Activated T-helper 17 cell treated with anti-CD3 and anti-CD28 coated beads, Interleukin-2, amount 50 U/mL, for 72 hours (primary cell): ENCODE measurements at regions not wholly inside any gene's neighbourhood (a gene's known extent, or its start where the extent isn't known, plus 50 kb on each side); places are given as distances from the start of the nearest gene placed in this dataset.
A peak's percentile ranks its signal among the peaks of the same experiment; 100 is the strongest.
"Not testable (repeated sequence)": the region's sequence is repeated elsewhere in the genome, so short reads cannot be mapped to it uniquely, and the experiment has no call there.

Source experiments
- ATAC-seq: fragments of 150-1000 bp; cut with Tn5 transposase; replicated peaks from 2 replicates; pipeline ENCODE4 v1.10.0; 2021; ENCODE audit warnings: mild to moderate bottlenecking, moderate library complexity
- H3K27ac Mint-ChIP-seq: one replicate; pipeline ENCODE4 v1.8.0; 2022; ENCODE audit warnings: mixed read lengths
- H3K27me3 Mint-ChIP-seq: one replicate; pipeline ENCODE4 v1.8.0; 2022; ENCODE audit warnings: mixed read lengths
- H3K36me3 Mint-ChIP-seq: one replicate; pipeline ENCODE4 v1.8.0; 2022; ENCODE audit warnings: low read depth, mild to moderate bottlenecking, mixed read lengths
- H3K4me1 Mint-ChIP-seq: one replicate; pipeline ENCODE4 v1.8.0; 2022; ENCODE audit warnings: mixed read lengths
- H3K4me3 Mint-ChIP-seq: one replicate; pipeline ENCODE4 v1.8.0; 2022; ENCODE audit warnings: mild to moderate bottlenecking, mixed read lengths
- H3K9me3 Mint-ChIP-seq: one replicate; pipeline ENCODE4 v1.8.0; 2022; ENCODE audit warnings: mixed read lengths

DNA sequence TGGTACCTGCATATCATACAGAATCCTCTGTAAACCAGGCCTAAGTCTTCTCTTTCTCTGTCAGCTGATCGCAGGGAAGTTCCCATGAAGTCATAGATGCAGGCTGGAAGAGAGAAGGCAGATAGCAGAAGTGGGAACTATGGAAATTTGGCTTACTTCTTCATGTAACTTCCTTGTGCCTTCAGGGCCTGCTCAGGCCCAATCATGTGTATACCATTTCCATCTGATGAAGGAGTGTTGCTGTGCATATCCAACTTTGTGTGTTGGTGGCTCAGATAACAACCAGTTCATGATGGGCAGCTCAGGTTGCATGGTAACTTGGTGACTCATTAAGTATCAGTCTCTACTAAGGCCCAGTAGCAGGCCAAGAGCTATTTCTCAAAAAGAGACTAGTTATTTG, 53.1 kb upstream of the CEP295 start:
- no peaks in the 10 kb centered on the region for H3K4me1 Mint-ChIP-seq
- no peak overlapping the region for H3K4me3 Mint-ChIP-seq
- no peaks in the 10 kb centered on the region for H3K36me3 Mint-ChIP-seq
- ATAC-seq, result peak; percentile 36
- H3K27me3 Mint-ChIP-seq, result no peaks in the 10 kb centered on the region
- H3K27ac Mint-ChIP-seq, result no peak overlapping the region
- no peaks in the 10 kb centered on the region for H3K9me3 Mint-ChIP-seq

DNA sequence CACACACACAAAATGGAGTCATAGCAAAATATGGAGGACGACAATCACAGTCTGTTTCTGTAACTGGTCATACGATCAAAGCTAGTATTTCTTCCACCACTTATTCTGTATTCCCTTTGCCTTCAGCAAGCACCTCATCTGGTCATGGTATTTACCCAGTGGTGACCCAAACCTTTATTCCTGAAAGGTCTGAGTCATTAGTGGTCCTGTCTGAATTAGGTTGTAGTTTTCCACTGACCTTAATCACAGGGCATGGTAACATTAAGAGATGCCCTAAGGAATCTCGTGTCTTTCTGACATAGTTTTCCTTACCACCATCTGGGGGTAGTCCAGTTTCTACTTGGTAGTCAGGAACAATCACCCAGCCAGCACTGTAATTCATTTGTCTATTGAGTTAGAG, 54.8 kb upstream of the CEP295 start:
- no peaks in the 10 kb centered on the region for H3K4me1 Mint-ChIP-seq

GRCh38 chr11:93606314-93606713, 55.2 kb upstream of the CEP295 start:
- no peak for ATAC-seq
- Mint-ChIP-seq H3K36me3 (no peaks in the 10 kb centered on the region), H3K4me1 (no peaks in the 10 kb centered on the region), H3K4me3 (no peak overlapping the region), H3K27me3 (no peaks in the 10 kb centered on the region), H3K27ac (no peak overlapping the region), H3K9me3 (no peaks in the 10 kb centered on the region)

More for the DNA sequence above, 54.8 kb upstream of the CEP295 start:
- Mint-ChIP-seq H3K9me3 (no peaks in the 10 kb centered on the region), H3K27ac (no peak overlapping the region), H3K27me3 (no peaks in the 10 kb centered on the region), H3K4me3 (no peak overlapping the region), H3K36me3 (no peaks in the 10 kb centered on the region)
- no peak for ATAC-seq

GRCh38 chr11:93605642-93606041, 55.8 kb upstream of the CEP295 start:
- no peaks in the 10 kb centered on the region for H3K4me1 Mint-ChIP-seq
- ATAC-seq, result no peak
- no peak overlapping the region for H3K4me3 Mint-ChIP-seq
- no peaks in the 10 kb centered on the region for H3K36me3 Mint-ChIP-seq
- no peak overlapping the region for H3K27ac Mint-ChIP-seq
- no peaks in the 10 kb centered on the region for H3K27me3 Mint-ChIP-seq
- no peaks in the 10 kb centered on the region for H3K9me3 Mint-ChIP-seq

GRCh38 chr11:93604008-93604660, 57.3 kb upstream of the CEP295 start:
- no peaks in the 10 kb centered on the region for H3K4me1 Mint-ChIP-seq
- H3K36me3 Mint-ChIP-seq, result no peaks in the 10 kb centered on the region
- no peak overlapping the region for H3K4me3 Mint-ChIP-seq
- no peaks in the 10 kb centered on the region for H3K27me3 Mint-ChIP-seq
- ATAC-seq, result no peak
- H3K27ac Mint-ChIP-seq, result no peak overlapping the region
- no peaks in the 10 kb centered on the region for H3K9me3 Mint-ChIP-seq

- no peak for ATAC-seq
- Mint-ChIP-seq H3K36me3 (no peaks in the 10 kb centered on the region), H3K4me3 (no peak overlapping the region), H3K9me3 (no peaks in the 10 kb centered on the region), H3K27ac (no peak overlapping the region), H3K27me3 (no peaks in the 10 kb centered on the region), H3K4me1 (no peaks in the 10 kb centered on the region)
Measured at GRCh38 chr11:93603225-93604007, 58.1 kb upstream of the CEP295 start.

- not testable (repeated sequence) for H3K27me3 Mint-ChIP-seq, H3K9me3 Mint-ChIP-seq, H3K4me3 Mint-ChIP-seq, H3K4me1 Mint-ChIP-seq, H3K27ac Mint-ChIP-seq, ATAC-seq, H3K36me3 Mint-ChIP-seq
Measured at GRCh38 chr11:93596171-93596570, 53.0 kb upstream of the SMCO4 start.
